Right forelimb (tissue), 1 donor: ENCODE measurements at regions not wholly inside any gene's neighbourhood (a gene's known extent, or its start where the extent isn't known, plus 50 kb on each side); places are given as distances from the start of the nearest gene placed in this dataset.
A peak's percentile ranks its signal among the peaks of the same experiment; 100 is the strongest.
"Not testable (repeated sequence)": the region's sequence is repeated elsewhere in the genome, so short reads cannot be mapped to it uniquely, and the experiment has no call there.

Experiments used
- DNase-seq: peaks from one replicate; pipeline ENCODE4 v3.0.0-alpha.2; 2018

GRCh38 chr5:57870267-57870666 is 387.7 kb upstream of the ACTBL2 start:
- not testable (repeated sequence) for DNase-seq

- no peak for DNase-seq
Measured at GRCh38 chr5:57863661-57864060, 381.1 kb upstream of the ACTBL2 start.

- DNase-seq, result no peak
Measured at GRCh38 chr5:57862942-57863341, 380.3 kb upstream of the ACTBL2 start.

- DNase-seq, result no peak
Measured at GRCh38 chr5:57862471-57862911, 379.9 kb upstream of the ACTBL2 start.

GRCh38 chr5:57859626-57860025 is 377.0 kb upstream of the ACTBL2 start:
- no peak for DNase-seq

GRCh38 chr5:57858905-57859304 is 376.3 kb upstream of the ACTBL2 start:
- no peak for DNase-seq

- no peak for DNase-seq
Measured at GRCh38 chr5:57857696-57858095, 375.1 kb upstream of the ACTBL2 start.

- DNase-seq, result no peak
Measured at GRCh38 chr5:57855831-57856230, 373.2 kb upstream of the ACTBL2 start.

- DNase-seq, result no peak
Measured at GRCh38 chr5:57853929-57854697, 371.5 kb upstream of the ACTBL2 start.

GRCh38 chr5:57850109-57850508 is 367.5 kb upstream of the ACTBL2 start:
- no peak for DNase-seq

GRCh38 chr5:57845025-57845424 is 362.4 kb upstream of the ACTBL2 start:
- no peak for DNase-seq

GRCh38 chr5:57844410-57844809 is 361.8 kb upstream of the ACTBL2 start:
- no peak for DNase-seq

- DNase-seq, result no peak
Measured at GRCh38 chr5:57843059-57843367, 360.4 kb upstream of the ACTBL2 start.

GRCh38 chr5:57842364-57843058 is 359.9 kb upstream of the ACTBL2 start:
- no peak for DNase-seq

GRCh38 chr5:57841676-57842363 is 359.2 kb upstream of the ACTBL2 start:
- DNase-seq, result peak; percentile 58

GRCh38 chr5:57839437-57840079 is 356.9 kb upstream of the ACTBL2 start:
- DNase-seq, result no peak

GRCh38 chr5:57839025-57839424 is 356.4 kb upstream of the ACTBL2 start:
- DNase-seq, result no peak

GRCh38 chr5:57836921-57837320 is 354.3 kb upstream of the ACTBL2 start:
- DNase-seq, result no peak

GRCh38 chr5:57836331-57836730 is 353.7 kb upstream of the ACTBL2 start:
- DNase-seq, result no peak

GRCh38 chr5:57834829-57835608 is 352.4 kb upstream of the ACTBL2 start:
- DNase-seq, result no peak

- no peak for DNase-seq
Measured at GRCh38 chr5:57833489-57833888, 350.9 kb upstream of the ACTBL2 start.

GRCh38 chr5:57832875-57833274 is 350.3 kb upstream of the ACTBL2 start:
- no peak for DNase-seq

GRCh38 chr5:57831932-57832331 is 349.3 kb upstream of the ACTBL2 start:
- no peak for DNase-seq
